Naive thymus-derived CD4-positive, alpha-beta T cell (primary cell): ENCODE measurements at regions not wholly inside any gene's neighbourhood (a gene's known extent, or its start where the extent isn't known, plus 50 kb on each side); places are given as distances from the start of the nearest gene placed in this dataset.

Source experiments
- ATAC-seq: fragments of 150-1000 bp; cut with Tn5 transposase; 2 replicates; pipeline ENCODE4 v1.10.0; 2021; ENCODE audit warnings: mild to moderate bottlenecking, moderate library complexity
- CTCF ChIA-PET: fragments of 350-600 bp; sonication (Branson Sonifier 250); formaldehyde crosslinking; loops from one replicate; lab custom pipeline; 2021; ENCODE audit warnings: antibody characterized with exemption; lab: Charles Lee
- POLR2A ChIA-PET: fragments of 350-600 bp; sonication (Branson Sonifier 250); formaldehyde crosslinking; loops from one replicate; lab custom pipeline; 2021; ENCODE audit warnings: antibody characterized with exemption, inconsistent platforms; lab: Charles Lee
- DNase-seq, 9 donors: peaks; one replicate each; pipeline versions ENCODE4 v3.0.0 to v3.0.0-alpha.2; 2020 to 2022; ENCODE audit warnings: mixed read lengths in 1 of 9
- H3K27ac ChIP-seq: one replicate; pipeline ENCODE4 v1.7.0; 2013; ENCODE audit warnings: mild to moderate bottlenecking, low read depth, low read length, moderate library complexity
- H3K27me3 ChIP-seq, 2 donors: one replicate each; pipeline ENCODE4 v1.7.0; 2013; ENCODE audit warnings: low read length in 2 of 2, mild to moderate bottlenecking in 2 of 2, moderate library complexity in 2 of 2; ENCODE audit not compliant: control insufficient read depth in 2 of 2, insufficient read depth in 2 of 2
- H3K36me3 ChIP-seq, 3 experiments: 1 replicate in 2 of 3; 2 replicates in 1 of 3; pipeline ENCODE4 v1.7.0; 2013; ENCODE audit warnings: low read length in 3 of 3, mild to moderate bottlenecking in 3 of 3, moderate library complexity in 1 of 3; ENCODE audit not compliant: insufficient read depth in 3 of 3, control insufficient read depth in 2 of 3
- H3K4me1 ChIP-seq, 2 donors: one replicate each; pipeline ENCODE4 v1.7.0; 2013; ENCODE audit warnings: low read length in 2 of 2, mild to moderate bottlenecking in 2 of 2, moderate library complexity in 1 of 2; ENCODE audit not compliant: control insufficient read depth in 2 of 2, insufficient read depth in 2 of 2
- H3K4me3 ChIP-seq: 2 replicates; pipeline ENCODE4 v1.7.0; 2013; ENCODE audit warnings: mild to moderate bottlenecking, low read length
- H3K9me3 ChIP-seq, 3 experiments: 1 replicate in 2 of 3; 2 replicates in 1 of 3; pipeline ENCODE4 v1.7.0; 2013; ENCODE audit warnings: low read length in 3 of 3; ENCODE audit not compliant: control insufficient read depth in 2 of 3
- H3K27ac Mint-ChIP-seq, 9 donors: one replicate each; pipeline ENCODE4 v1.8.0; 2020 to 2022; ENCODE audit warnings: mixed read lengths in 9 of 9, mild to moderate bottlenecking in 8 of 9, moderate library complexity in 5 of 9, inconsistent platforms in 2 of 9
- H3K27me3 Mint-ChIP-seq, 5 donors: one replicate each; pipeline ENCODE4 v1.8.0; 2021 to 2022; ENCODE audit warnings: mixed read lengths in 5 of 5, mild to moderate bottlenecking in 1 of 5
- H3K36me3 Mint-ChIP-seq, 5 donors: one replicate each; pipeline ENCODE4 v1.8.0; 2020 to 2022; ENCODE audit warnings: mixed read lengths in 5 of 5, mild to moderate bottlenecking in 3 of 5, inconsistent platforms in 1 of 5
- H3K4me1 Mint-ChIP-seq, 7 donors: one replicate each; pipeline ENCODE4 v1.8.0; 2020 to 2022; ENCODE audit warnings: mixed read lengths in 7 of 7, mild to moderate bottlenecking in 3 of 7, inconsistent platforms in 1 of 7
- H3K4me3 Mint-ChIP-seq, 10 donors: one replicate each; pipeline ENCODE4 v1.8.0; 2020 to 2022; ENCODE audit warnings: mild to moderate bottlenecking in 10 of 10, mixed read lengths in 10 of 10, moderate library complexity in 6 of 10, inconsistent platforms in 2 of 10
- H3K9me3 Mint-ChIP-seq, 11 donors: one replicate each; pipeline ENCODE4 v1.8.0; 2020 to 2022; ENCODE audit warnings: mixed read lengths in 11 of 11, mild to moderate bottlenecking in 4 of 11, inconsistent platforms in 1 of 11, moderate library complexity in 1 of 11
- intact Hi-C, 2 donors: fragments of 100-400 bp; cut with micrococcal nuclease; formaldehyde crosslinking; loops; one replicate each; pipeline ENCODE4 v1.15.1; 2023

- Histone ChIP-seq H3K27me3 (no peaks in the 10 kb centered on the region), H3K9me3 (no peaks in the 10 kb centered on the region), H3K27ac (no peak overlapping the region), H3K36me3 (no peaks in the 10 kb centered on the region), H3K4me3 (no peak overlapping the region), H3K4me1 (no peaks in the 10 kb centered on the region)
- peak in 1 of 9 donors; percentile 22 for DNase-seq
- ChIA-PET CTCF (no interaction called here), POLR2A (no interaction called here)
- H3K4me1 Mint-ChIP-seq, result peaks cover 0 to 3% (median 0%) of the 10 kb centered on the region in 7 donors
- H3K4me3 Mint-ChIP-seq, result no peak overlapping the region
- H3K27ac Mint-ChIP-seq, result no peak overlapping the region
- H3K27me3 Mint-ChIP-seq, result no peaks in the 10 kb centered on the region
- ATAC-seq, result no peak
- peaks cover 0 to 10% (median 4%) of the 10 kb centered on the region in 5 donors for H3K36me3 Mint-ChIP-seq
- intact Hi-C loops, result no loop called here
- H3K9me3 Mint-ChIP-seq, result peaks cover 0 to 16% (median 4%) of the 10 kb centered on the region in 11 donors
Measured at GRCh38 chrX:13397878-13398818, 78.3 kb upstream of the ATXN3L start.

DNA sequence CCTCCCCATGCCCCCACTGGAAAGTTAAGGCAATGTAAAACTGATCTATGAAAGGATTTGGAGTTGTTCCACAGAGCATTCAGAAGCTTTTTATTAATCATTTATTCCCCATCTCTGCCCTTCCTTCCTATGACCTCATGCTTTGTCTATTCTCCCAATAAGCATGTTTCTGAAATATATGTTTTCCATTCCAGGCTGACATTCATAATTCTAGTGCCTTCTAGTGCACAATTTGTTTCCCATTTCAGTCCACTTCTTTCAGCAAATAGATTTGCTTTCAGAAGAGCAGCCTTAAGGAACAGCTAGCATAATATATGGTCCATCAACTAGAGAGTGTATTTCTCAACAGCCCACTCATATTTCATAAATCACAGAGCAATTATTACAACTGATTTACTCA, 77.1 kb upstream of the ATXN3L start:
- no peak overlapping the region for H3K4me3 ChIP-seq
- ChIA-PET POLR2A (no interaction called here), CTCF (no interaction called here)
- H3K4me1 ChIP-seq, result no peaks in the 10 kb centered on the region
- Mint-ChIP-seq H3K4me3 (no peak overlapping the region), H3K36me3 (peaks cover 0 to 10% (median 4%) of the 10 kb centered on the region in 5 donors), H3K27me3 (no peaks in the 10 kb centered on the region), H3K9me3 (peaks cover 0 to 18% (median 4%) of the 10 kb centered on the region in 11 donors), H3K27ac (no peak overlapping the region), H3K4me1 (peaks cover 0 to 3% (median 0%) of the 10 kb centered on the region in 7 donors)
- intact Hi-C loops, result no loop called here
- H3K36me3 ChIP-seq, result no peaks in the 10 kb centered on the region
- H3K9me3 ChIP-seq, result no peaks in the 10 kb centered on the region
- H3K27ac ChIP-seq, result no peak overlapping the region
- H3K27me3 ChIP-seq, result no peaks in the 10 kb centered on the region
- DNase-seq (no peak), ATAC-seq (no peak)

GRCh38 chrX:13389501-13389900, 69.6 kb upstream of the ATXN3L start:
- H3K36me3 Mint-ChIP-seq, result peaks cover 0 to 13% (median 0%) of the 10 kb centered on the region in 5 donors
- no peaks in the 10 kb centered on the region for H3K9me3 ChIP-seq
- no peak for DNase-seq
- no peak overlapping the region for H3K27ac ChIP-seq
- ChIA-PET POLR2A (no interaction called here), CTCF (no interaction called here)
- H3K4me3 Mint-ChIP-seq, result no peak overlapping the region
- no peaks in the 10 kb centered on the region for H3K36me3 ChIP-seq
- no peaks in the 10 kb centered on the region for H3K27me3 ChIP-seq
- H3K9me3 Mint-ChIP-seq, result peaks cover 0 to 18% (median 5%) of the 10 kb centered on the region in 11 donors
- H3K27ac Mint-ChIP-seq, result no peak overlapping the region
- ATAC-seq, result no peak
- intact Hi-C loops, result loop anchor here in 1 of 2 donors (10.0 kb wide), 1 partner anchor 55 kb away; no protein-coding TSS in a partner anchor
- H3K27me3 Mint-ChIP-seq, result no peaks in the 10 kb centered on the region
- H3K4me1 Mint-ChIP-seq, result peaks cover 0 to 4% (median 0%) of the 10 kb centered on the region in 7 donors
- no peaks in the 10 kb centered on the region for H3K4me1 ChIP-seq
- H3K4me3 ChIP-seq, result no peak overlapping the region

DNA sequence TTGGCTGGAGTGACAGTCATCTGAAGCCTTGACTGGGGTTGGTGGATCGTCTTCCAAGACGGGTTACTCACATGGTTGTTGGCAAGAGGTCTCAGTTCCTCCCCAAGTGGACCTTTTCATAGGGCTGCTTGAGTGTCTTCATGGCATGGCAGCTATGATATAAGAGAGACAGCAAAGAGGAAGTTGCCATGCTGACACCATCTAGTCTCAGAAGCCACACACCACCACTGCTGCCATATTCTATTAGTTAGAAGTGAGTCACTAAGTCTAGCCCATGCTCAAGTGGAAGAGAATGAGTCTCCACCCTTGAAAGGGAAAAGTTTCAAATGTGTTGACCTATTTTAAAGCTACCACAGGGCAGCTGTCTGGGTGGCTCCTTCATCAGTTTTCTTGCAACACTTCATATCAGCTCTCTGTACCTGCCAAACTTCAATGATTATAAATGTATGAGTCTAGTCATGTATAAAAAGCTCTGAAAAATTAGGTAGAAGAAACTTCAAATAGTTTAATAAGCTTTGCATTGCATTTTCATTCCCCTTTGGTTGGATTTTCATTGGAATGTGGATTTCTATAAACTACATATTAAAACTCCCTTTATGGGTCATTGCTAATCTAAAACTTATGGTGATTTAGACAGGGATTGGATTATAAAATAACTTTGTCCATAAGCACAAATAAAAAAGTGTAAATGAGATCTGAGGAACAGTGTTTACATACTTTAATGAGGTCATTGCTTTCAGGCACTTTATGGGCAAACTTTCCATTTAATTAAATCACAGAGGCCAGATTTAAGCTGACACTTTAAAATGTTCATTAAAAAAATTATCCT, 68.0 kb upstream of the ATXN3L start:
- intact Hi-C loops, result loop anchor here in 1 of 2 donors (10.0 kb wide), 1 partner anchor 57 kb away; no protein-coding TSS in a partner anchor
- CTCF ChIA-PET, result no interaction called here
- Histone ChIP-seq H3K27me3 (no peaks in the 10 kb centered on the region), H3K36me3 (no peaks in the 10 kb centered on the region), H3K4me1 (no peaks in the 10 kb centered on the region), H3K27ac (no peak overlapping the region), H3K4me3 (no peak overlapping the region), H3K9me3 (no peaks in the 10 kb centered on the region)
- H3K27ac Mint-ChIP-seq, result no peak overlapping the region
- peaks cover 0 to 12% (median 5%) of the 10 kb centered on the region in 11 donors for H3K9me3 Mint-ChIP-seq
- no peak for DNase-seq
- H3K36me3 Mint-ChIP-seq, result peaks cover 0 to 10% (median 0%) of the 10 kb centered on the region in 5 donors
- H3K4me1 Mint-ChIP-seq, result peaks cover 0 to 4% (median 0%) of the 10 kb centered on the region in 7 donors
- POLR2A ChIA-PET, result interaction anchor here (0.8 kb wide), 1 partner anchor 52 kb away, joined by 6 read pairs; no protein-coding TSS in a partner anchor
- no peaks in the 10 kb centered on the region for H3K27me3 Mint-ChIP-seq
- H3K4me3 Mint-ChIP-seq, result no peak overlapping the region
- ATAC-seq, result peak; percentile 58

GRCh38 chrX:13386636-13387035, 66.8 kb upstream of the ATXN3L start:
- Histone ChIP-seq H3K9me3 (no peaks in the 10 kb centered on the region), H3K36me3 (no peaks in the 10 kb centered on the region), H3K27me3 (no peaks in the 10 kb centered on the region), H3K4me3 (no peak overlapping the region), H3K27ac (no peak overlapping the region), H3K4me1 (no peaks in the 10 kb centered on the region)
- H3K27ac Mint-ChIP-seq, result no peak overlapping the region
- ATAC-seq (no peak), DNase-seq (no peak)
- intact Hi-C loops, result loop anchor here in 1 of 2 donors (10.0 kb wide), 1 partner anchor 58 kb away; no protein-coding TSS in a partner anchor
- peaks cover 0 to 4% (median 0%) of the 10 kb centered on the region in 7 donors for H3K4me1 Mint-ChIP-seq
- no peaks in the 10 kb centered on the region for H3K27me3 Mint-ChIP-seq
- H3K4me3 Mint-ChIP-seq, result no peak overlapping the region
- POLR2A ChIA-PET, result no interaction called here
- peaks cover 0 to 10% (median 0%) of the 10 kb centered on the region in 5 donors for H3K36me3 Mint-ChIP-seq
- peaks cover 0 to 12% (median 5%) of the 10 kb centered on the region in 11 donors for H3K9me3 Mint-ChIP-seq
- CTCF ChIA-PET, result no interaction called here

DNA sequence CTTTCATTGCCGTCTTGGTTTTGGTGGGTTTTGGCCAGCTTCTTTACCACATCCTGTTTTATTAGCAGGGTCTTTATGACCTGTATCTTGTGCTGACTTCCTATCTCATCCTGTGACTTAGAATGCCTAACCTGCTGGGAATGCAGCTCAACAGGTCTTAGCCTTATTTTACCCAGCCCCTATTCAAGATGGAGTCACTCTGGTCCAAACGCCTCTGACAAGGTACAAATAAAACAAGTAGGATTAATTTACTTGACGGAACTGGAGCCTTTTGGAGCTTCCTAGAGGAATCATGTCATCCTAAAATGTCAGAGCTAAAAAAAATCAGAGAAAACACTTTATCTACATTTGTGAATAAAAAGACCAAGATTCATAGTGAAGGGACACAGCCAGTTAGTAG, 66.2 kb upstream of the ATXN3L start:
- Mint-ChIP-seq H3K9me3 (peaks cover 0 to 12% (median 5%) of the 10 kb centered on the region in 11 donors), H3K4me1 (peaks cover 0 to 4% (median 0%) of the 10 kb centered on the region in 7 donors), H3K4me3 (no peak overlapping the region), H3K27ac (no peak overlapping the region), H3K27me3 (no peaks in the 10 kb centered on the region), H3K36me3 (peaks cover 0 to 10% (median 0%) of the 10 kb centered on the region in 5 donors)
- DNase-seq (no peak), ATAC-seq (no peak)
- Histone ChIP-seq H3K9me3 (no peaks in the 10 kb centered on the region), H3K27ac (no peak overlapping the region), H3K4me3 (no peak overlapping the region), H3K27me3 (no peaks in the 10 kb centered on the region), H3K4me1 (no peaks in the 10 kb centered on the region), H3K36me3 (no peaks in the 10 kb centered on the region)
- ChIA-PET CTCF (no interaction called here), POLR2A (no interaction called here)
- intact Hi-C loops, result loop anchor here in 1 of 2 donors (10.0 kb wide), 1 partner anchor 59 kb away; no protein-coding TSS in a partner anchor
